Endothelial cell (in vitro differentiated cells): ENCODE measurements at regions not wholly inside any gene's neighbourhood (a gene's known extent, or its start where the extent isn't known, plus 50 kb on each side); places are given as distances from the start of the nearest gene placed in this dataset.

Experiments
- DNase-seq: peaks from one replicate; pipeline ENCODE4 v3.0.0; 2021; ENCODE audit warnings: low spot score
- H3K27ac Mint-ChIP-seq: one replicate; pipeline ENCODE4 v1.8.0; 2021; ENCODE audit warnings: mixed read lengths, inconsistent platforms; ENCODE audit not compliant: unreplicated experiment
- H3K27me3 Mint-ChIP-seq: one replicate; pipeline ENCODE4 v1.8.0; 2021; ENCODE audit warnings: mild to moderate bottlenecking, moderate library complexity, mixed read lengths, inconsistent platforms; ENCODE audit not compliant: unreplicated experiment
- H3K36me3 Mint-ChIP-seq: one replicate; pipeline ENCODE4 v1.8.0; 2021; ENCODE audit warnings: mild to moderate bottlenecking, low read depth, mixed read lengths, inconsistent platforms; ENCODE audit not compliant: unreplicated experiment
- H3K4me1 Mint-ChIP-seq: one replicate; pipeline ENCODE4 v1.8.0; 2021; ENCODE audit warnings: mild to moderate bottlenecking, mixed read lengths, inconsistent platforms; ENCODE audit not compliant: unreplicated experiment
- H3K4me3 Mint-ChIP-seq: one replicate; pipeline ENCODE4 v1.8.0; 2021; ENCODE audit warnings: mild to moderate bottlenecking, mixed read lengths, inconsistent platforms; ENCODE audit not compliant: unreplicated experiment
- H3K9me3 Mint-ChIP-seq: one replicate; pipeline ENCODE4 v1.8.0; 2021; ENCODE audit warnings: mixed read lengths, inconsistent platforms; ENCODE audit not compliant: unreplicated experiment
- TF ChIP-seq, protein P1 (sequence below): fragments of 200-600 bp; sonication (generic); IDR thresholded peaks from one replicate; pipeline ENCODE4 v1.5.0; 2021; ENCODE audit warnings: antibody characterized with exemption; ENCODE audit not compliant: unreplicated experiment

DNA sequence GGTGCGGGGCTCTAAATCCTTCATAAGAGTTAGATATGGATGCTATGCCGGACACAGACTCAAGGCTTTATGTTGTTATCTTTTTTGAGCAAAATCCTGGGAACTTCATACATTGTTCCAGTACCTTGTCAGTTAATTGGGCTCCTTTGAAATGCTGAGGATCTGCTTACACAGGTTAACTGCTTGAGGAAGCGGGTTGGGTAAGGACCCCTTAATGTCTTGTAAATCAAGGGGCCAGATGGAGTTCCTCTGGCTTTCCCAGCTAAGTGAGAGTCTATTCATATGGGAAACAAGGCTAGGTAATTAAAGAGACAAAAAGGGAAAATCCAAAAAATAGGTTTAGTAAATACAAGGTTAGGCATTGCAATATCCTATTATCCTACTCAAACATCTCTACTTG is 141.5 kb downstream of the OR2B2 start:
- DNase-seq: no peak
- Mint-ChIP-seq H3K27me3 (peaks cover 25% of the 10 kb centered on the region), H3K4me3 (no peak overlapping the region)

DNA sequence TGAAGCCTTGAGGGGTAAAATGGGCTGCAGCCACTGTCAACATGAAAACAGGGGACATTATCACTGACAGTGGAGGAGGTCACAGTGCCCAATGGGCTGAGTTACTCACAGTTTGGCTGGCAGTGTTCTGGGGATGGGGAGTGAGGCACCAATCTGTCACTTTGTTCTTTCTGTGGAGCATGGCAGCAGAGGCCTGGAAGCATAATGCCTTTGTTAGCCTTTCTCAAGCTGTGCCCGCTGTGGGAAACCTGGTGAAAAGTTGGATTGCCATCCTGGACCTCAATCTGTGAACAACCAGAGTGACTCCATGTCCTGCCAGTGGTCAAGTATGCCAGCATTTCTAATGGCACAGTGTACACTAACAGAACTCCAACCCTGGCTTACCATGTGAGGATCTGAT is 143.6 kb downstream of the OR2B2 start:
- H3K9me3 Mint-ChIP-seq: no peaks in the 10 kb centered on the region
- no peak for DNase-seq
- peaks cover 27% of the 10 kb centered on the region for H3K27me3 Mint-ChIP-seq
- no peak overlapping the region for H3K4me3 Mint-ChIP-seq
- no peak overlapping the region for H3K27ac Mint-ChIP-seq
- peaks cover 26% of the 10 kb centered on the region for H3K4me1 Mint-ChIP-seq
- no peaks in the 10 kb centered on the region for H3K36me3 Mint-ChIP-seq
- TF ChIP-seq, protein P1, sequence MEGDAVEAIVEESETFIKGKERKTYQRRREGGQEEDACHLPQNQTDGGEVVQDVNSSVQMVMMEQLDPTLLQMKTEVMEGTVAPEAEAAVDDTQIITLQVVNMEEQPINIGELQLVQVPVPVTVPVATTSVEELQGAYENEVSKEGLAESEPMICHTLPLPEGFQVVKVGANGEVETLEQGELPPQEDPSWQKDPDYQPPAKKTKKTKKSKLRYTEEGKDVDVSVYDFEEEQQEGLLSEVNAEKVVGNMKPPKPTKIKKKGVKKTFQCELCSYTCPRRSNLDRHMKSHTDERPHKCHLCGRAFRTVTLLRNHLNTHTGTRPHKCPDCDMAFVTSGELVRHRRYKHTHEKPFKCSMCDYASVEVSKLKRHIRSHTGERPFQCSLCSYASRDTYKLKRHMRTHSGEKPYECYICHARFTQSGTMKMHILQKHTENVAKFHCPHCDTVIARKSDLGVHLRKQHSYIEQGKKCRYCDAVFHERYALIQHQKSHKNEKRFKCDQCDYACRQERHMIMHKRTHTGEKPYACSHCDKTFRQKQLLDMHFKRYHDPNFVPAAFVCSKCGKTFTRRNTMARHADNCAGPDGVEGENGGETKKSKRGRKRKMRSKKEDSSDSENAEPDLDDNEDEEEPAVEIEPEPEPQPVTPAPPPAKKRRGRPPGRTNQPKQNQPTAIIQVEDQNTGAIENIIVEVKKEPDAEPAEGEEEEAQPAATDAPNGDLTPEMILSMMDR: no peak

More for the DNA sequence above, 141.5 kb downstream of the OR2B2 start:
- H3K4me1 Mint-ChIP-seq: peaks cover 26% of the 10 kb centered on the region
- H3K9me3 Mint-ChIP-seq: no peaks in the 10 kb centered on the region
- TF ChIP-seq, protein P1: no peak
- H3K27ac Mint-ChIP-seq: no peak overlapping the region
- no peaks in the 10 kb centered on the region for H3K36me3 Mint-ChIP-seq

DNA sequence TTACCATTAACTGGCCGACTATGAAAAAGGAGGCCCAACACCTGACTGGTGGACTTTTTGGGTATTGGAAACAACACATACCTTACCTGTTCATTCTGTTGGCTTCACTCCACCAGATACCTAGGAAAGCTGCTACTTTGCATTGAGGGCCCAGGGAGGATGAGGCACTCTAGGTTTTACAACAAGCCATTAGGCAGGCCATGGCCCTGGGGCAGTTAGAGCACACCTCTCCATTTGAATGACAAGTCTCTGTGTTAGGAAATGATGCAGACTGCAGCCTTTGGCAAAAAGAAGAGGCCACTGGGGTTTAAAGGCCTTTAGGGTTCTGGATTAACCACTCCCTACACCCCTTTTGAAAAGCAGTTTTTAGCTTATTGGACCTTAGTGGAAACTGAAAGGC is 144.3 kb downstream of the OR2B2 start:
- Mint-ChIP-seq H3K9me3 (no peaks in the 10 kb centered on the region), H3K27ac (no peak overlapping the region), H3K4me1 (peaks cover 21% of the 10 kb centered on the region), H3K36me3 (no peaks in the 10 kb centered on the region), H3K4me3 (no peak overlapping the region), H3K27me3 (peaks cover 27% of the 10 kb centered on the region)
- TF ChIP-seq, protein P1: no peak
- DNase-seq: no peak

DNA sequence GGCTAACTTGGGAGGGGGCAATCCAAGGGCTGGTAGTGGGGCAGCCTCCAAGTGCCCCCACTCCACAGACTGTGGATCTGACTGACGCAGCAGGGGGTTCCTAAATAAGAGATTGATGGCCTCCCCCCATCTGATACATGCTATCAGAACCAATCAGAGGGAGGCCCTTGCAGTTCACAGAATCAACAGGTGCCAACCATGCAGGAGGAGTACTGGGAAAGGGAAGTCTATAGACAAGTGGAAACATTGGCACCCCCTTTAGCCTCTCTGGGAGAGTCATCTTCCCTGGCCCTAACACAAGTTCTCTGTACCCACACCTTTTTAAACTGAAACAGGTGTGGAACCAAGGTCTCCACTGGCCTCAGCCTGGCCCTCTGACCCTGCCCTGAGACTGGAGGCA is 145.8 kb downstream of the OR2B2 start:
- H3K27me3 Mint-ChIP-seq: peaks cover 20% of the 10 kb centered on the region
- TF ChIP-seq, protein P1: no peak
- DNase-seq: no peak
- no peaks in the 10 kb centered on the region for H3K9me3 Mint-ChIP-seq
- no peak overlapping the region for H3K27ac Mint-ChIP-seq
- H3K36me3 Mint-ChIP-seq: no peaks in the 10 kb centered on the region
- peaks cover 19% of the 10 kb centered on the region for H3K4me1 Mint-ChIP-seq
- no peak overlapping the region for H3K4me3 Mint-ChIP-seq

DNA sequence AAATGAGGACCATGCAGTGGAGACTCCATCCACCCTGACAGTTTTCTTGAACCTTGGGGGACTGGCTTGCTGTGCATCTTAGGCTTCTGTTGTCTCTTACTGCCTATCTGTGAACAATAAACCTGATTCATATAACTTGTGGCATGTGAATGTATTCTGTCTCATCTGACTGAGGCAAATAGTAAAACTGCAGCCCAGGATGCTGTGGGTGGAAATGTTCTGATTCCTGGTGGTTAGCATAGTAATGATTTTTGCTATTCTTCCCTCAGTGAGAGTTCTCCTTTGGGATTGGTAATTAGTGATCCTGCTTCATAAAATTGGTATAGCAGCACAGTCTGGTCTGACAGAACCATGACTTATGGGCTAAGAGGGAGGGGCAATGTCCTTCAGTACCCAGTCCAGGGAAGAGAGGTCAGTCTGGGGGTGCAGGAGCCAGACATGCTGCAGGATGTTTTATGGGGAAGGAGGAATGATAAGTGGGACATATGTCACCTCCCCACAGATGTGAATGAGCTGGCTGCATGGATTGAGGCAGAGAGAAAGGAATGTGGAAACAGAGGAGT is 147.1 kb downstream of the OR2B2 start:
- peaks cover 17% of the 10 kb centered on the region for H3K4me1 Mint-ChIP-seq
- no peaks in the 10 kb centered on the region for H3K36me3 Mint-ChIP-seq
- H3K27ac Mint-ChIP-seq: no peak overlapping the region
- peak overlapping the region; percentile 34 for H3K4me3 Mint-ChIP-seq
- H3K9me3 Mint-ChIP-seq: no peaks in the 10 kb centered on the region
- peaks cover 11% of the 10 kb centered on the region for H3K27me3 Mint-ChIP-seq
- TF ChIP-seq, protein P1: no peak
- no peak for DNase-seq
